ENCODE measurements at regions not wholly inside any gene's neighbourhood (a gene's known extent, or its start where the extent isn't known, plus 50 kb on each side); places are given as distances from the start of the nearest gene placed in this dataset.

- DNase-seq: no peak
Observed at GRCh38 chr18:1875219-1875618, 696.1 kb downstream of the METTL4 start.

DNA sequence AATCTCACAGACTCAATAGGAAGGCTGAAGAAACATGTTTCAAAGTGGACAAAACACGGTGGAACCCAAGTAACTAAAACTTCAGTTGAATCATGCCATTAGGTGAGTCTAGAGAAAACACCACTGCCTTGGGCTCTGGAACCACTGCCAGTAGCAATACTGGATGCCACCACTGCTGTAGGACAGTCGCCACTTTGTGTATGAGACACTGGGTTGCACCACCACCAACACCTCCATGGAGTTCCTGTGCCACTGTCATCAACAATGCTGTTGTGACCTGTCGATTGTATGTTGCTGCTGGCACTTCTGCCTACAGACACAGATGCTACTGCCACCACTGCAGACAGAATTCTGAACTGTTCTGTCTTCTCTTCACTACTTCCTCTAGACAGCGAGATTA is 686.7 kb downstream of the METTL4 start:
- DNase-seq: no peak

DNA sequence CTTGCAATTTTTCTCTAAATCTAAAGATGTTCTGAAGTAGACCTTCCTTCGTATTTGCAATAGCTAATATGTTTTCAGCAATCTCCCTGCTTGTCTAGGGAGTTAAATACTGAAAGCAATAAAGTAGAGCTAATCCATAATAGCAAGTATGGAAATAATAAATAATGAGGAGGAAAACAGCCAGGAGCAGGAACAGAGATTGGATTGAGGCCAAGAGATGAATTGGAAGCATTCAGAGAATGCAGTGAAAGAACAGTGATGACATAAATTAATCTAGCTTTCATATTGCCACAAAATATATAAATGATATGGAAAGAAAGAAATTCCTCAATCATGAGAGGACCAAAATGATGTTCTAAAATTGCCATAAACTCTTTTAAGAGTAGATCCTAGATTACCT is 679.7 kb downstream of the METTL4 start:
- no peak for DNase-seq

- DNase-seq: no peak
Observed at GRCh38 chr18:1892191-1892590, 679.1 kb downstream of the METTL4 start.

GRCh38 chr18:1895456-1896185 is 675.7 kb downstream of the METTL4 start:
- no peak for DNase-seq

- DNase-seq: no peak
Observed at GRCh38 chr18:1906421-1906820, 664.9 kb downstream of the METTL4 start.

GRCh38 chr18:1907470-1908206 is 663.7 kb downstream of the METTL4 start:
- no peak for DNase-seq

GRCh38 chr18:1914489-1914888 is 656.8 kb downstream of the METTL4 start:
- peak in 1 of 5 experiments; percentile 14 for DNase-seq

DNA sequence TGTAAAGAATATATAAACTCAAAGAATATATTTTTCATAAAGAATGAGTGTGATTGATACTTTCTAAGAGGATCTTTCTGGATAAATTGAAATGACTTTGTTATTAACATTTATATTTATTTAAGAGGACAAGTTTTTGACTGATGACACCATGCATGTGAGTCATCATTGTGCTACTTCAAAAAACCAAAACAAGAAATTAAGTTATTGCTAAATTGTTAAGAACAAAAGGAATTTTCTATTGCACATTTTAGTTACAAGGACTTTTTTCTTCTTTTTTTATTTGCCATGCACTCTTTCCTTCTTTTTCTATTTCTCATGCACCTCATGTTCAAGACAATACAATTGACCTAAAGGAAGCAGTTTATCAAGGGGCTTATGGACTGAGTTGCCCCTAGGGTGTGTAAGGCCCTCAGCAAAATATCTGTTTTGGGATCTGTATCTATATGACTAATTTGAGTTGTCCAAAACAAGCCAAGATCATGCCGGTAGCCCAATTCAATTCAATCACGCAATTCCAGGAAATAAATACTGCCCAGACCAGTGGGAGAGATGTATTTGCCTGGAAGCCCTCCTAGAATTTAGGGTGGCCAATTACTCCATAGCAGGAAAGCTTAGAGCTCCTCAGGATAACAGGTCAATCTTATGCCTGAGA is 654.3 kb downstream of the METTL4 start:
- DNase-seq: no peak

DNA sequence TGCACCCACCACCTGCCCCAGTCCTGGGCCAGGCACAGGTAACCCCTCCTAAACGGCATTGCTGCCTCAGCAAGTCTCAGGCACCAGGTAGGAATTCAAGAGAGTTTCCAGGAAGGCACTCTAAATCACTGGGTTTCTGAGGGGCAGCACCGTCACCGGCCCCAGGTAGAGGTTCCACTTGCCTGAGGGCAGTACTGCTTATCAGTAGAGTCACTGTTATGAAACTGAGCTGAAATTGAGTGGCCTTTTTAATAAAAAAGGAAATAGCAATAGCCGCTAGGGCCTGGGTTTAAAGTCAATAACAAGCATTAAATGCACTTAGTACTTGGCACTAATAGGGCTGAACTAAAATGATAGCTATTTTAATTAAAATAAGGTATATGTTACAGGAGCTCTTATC is 653.7 kb downstream of the METTL4 start:
- DNase-seq: no peak

- DNase-seq: no peak
Observed at GRCh38 chr18:1922066-1922465, 649.2 kb downstream of the METTL4 start.

- no peak for DNase-seq
Observed at GRCh38 chr18:1928711-1929110, 642.6 kb downstream of the METTL4 start.

DNA sequence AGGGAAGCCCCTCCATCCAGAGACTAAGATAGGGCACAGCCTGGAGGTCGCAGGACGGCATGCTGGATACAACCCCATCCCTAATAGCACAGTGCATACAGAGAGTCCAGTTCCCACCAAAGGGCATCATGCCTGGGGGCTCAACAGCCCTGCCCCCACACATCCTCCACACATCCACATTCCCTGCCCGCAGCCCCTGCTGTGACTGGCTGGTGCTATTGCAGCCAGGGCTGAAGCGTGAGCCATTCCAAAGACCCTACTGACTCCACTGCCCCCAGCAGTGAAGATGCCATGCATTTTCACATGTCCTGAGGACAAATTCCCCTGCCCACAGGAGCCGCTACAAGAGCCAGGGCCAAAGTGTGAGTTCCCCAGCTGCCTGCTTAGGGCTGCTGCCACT is 641.6 kb downstream of the METTL4 start:
- no peak for DNase-seq

DNA sequence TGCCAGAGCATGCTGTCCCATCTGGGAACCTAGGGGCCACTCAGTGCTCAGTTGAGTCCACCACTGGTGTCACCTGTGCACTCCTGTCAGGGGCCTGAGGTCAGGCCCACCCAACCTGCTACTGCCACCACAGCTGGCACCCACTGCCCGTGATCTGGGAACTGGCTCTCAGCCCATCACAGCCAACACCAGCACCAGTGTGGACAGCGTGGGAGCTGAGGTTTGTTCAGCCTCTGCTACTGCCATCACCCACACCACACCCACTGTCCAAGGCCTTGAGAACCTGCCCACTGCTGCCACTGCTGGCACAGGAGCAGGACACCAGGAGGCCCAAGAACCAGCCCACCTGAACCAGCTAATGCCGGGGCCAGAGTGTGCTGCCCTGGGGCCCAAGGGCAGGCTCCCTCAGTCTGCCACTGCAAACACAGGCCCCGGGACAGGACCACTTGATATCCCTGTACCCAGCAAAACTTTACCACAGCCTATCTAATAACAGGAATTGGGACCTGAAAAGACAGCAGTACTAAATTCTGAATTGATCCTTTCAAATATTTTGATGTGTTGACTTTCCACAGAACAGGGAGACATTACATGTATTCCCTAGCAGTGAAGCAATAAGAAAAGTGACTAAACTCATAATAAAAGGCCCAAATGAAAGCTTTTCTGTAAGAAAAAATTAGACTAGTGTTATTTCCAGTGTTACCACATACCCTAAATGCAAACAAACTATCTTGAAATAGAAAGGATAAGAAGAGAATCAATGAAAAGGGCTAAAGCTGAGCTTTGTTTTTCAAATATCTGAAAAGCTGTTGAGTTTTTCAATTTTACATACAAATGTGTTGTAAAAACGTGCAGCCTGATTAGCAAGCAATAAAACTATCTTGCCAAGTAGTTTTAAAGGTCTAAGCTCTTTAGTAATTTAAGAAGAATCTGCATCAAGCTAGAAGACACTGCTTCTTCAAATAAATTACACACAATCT is 640.7 kb downstream of the METTL4 start:
- no peak for DNase-seq

DNA sequence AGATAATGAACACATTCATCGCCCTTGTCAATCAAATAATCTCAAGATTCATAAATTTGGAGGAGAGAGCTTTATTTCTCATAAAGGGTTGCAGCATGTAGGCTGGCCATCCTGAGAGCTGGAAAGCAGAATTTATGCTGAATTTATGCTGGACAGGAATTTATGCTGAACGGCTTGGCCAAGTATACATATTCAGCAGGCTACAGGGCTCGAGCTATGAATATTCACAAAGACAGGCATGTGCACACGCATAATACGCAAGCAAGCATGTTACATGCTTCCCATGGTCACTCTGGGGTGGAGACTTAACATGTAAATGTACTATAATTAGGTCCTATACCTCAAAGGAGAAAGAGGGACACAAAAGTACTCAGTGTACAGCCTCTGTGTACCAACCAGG is 618.8 kb downstream of the METTL4 start:
- DNase-seq: no peak

GRCh38 chr18:1954583-1955312 is 616.6 kb downstream of the METTL4 start:
- DNase-seq: no peak

DNA sequence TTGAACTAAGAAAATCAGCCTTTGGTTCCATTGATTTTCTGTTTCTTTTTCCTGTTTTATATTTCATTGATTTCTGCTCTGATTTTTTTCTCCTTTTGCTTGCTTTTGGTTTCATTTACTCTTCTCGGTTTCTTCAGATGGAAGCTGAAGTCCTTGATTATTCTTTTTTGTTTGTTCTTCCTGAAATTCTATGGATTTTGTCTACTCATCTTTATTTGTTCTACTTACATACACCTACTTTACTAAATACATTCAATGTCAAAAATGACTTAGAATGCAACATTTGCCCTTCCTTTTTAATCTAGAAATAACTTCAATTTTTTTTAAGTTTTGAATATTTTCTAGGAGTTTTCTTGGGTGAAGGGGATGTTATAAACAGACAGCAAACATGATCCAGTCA is 612.5 kb downstream of the METTL4 start:
- no peak for DNase-seq

GRCh38 chr18:1965016-1965415 is 606.3 kb downstream of the METTL4 start:
- no peak for DNase-seq

- no peak for DNase-seq
Observed at GRCh38 chr18:1965541-1965940, 605.8 kb downstream of the METTL4 start.

- DNase-seq: no peak
Observed at GRCh38 chr18:1968801-1969498, 602.4 kb downstream of the METTL4 start.

DNA sequence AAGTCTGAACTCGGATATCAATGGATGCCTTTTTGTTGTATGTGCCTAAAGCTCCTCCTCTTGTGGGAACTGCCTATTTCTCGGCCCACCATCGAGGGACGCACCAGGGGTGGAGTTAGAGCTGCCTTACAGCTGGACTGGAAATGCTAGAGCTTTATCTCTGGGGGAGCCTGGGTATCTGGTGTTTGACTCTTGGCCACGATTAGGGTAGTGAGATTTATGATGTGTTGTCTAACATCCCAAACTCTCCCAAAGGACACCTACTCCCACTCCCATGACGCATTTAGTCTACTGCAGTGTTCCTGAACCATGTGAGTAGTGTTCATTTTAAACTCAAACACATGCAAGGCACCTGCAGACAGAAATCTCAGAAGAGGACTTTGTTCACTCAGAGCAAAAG is 594.8 kb downstream of the METTL4 start:
- no peak for DNase-seq
